GM10266 (cell line): ENCODE measurements at regions not wholly inside any gene's neighbourhood (a gene's known extent, or its start where the extent isn't known, plus 50 kb on each side); places are given as distances from the start of the nearest gene placed in this dataset.

Experiments
- DNase-seq: peaks from one replicate; pipeline ENCODE4 v3.0.0; 2012; ENCODE audit errors: extremely low spot score
- TF ChIP-seq, protein P1 (sequence below): IDR thresholded peaks from 2 replicates; pipeline ENCODE4 v1.5.1; 2012; ENCODE audit warnings: mild to moderate bottlenecking, low read depth; ENCODE audit not compliant: control insufficient read depth, insufficient read depth; ENCODE audit errors: missing control alignments

DNA sequence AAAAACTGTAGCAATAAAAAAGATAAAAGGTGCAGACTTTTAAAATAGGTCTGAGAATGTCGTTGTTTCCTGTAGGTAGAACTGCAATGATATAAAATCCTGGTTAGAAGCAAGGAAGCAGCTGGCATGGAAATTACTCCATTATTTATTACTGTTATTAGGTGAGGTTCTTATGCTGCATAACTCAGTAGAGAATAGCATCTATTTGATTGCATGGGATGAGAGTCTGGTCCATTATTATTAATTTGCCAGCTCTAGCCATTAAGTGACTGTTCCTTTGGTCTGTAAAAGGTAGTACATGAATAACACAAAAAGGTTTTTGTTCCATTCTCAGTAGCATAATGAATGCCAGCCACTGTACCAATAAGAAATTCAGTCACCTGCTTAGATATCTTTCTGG lies 358.6 kb downstream of the RBM43 start:
- TF ChIP-seq, protein P1, sequence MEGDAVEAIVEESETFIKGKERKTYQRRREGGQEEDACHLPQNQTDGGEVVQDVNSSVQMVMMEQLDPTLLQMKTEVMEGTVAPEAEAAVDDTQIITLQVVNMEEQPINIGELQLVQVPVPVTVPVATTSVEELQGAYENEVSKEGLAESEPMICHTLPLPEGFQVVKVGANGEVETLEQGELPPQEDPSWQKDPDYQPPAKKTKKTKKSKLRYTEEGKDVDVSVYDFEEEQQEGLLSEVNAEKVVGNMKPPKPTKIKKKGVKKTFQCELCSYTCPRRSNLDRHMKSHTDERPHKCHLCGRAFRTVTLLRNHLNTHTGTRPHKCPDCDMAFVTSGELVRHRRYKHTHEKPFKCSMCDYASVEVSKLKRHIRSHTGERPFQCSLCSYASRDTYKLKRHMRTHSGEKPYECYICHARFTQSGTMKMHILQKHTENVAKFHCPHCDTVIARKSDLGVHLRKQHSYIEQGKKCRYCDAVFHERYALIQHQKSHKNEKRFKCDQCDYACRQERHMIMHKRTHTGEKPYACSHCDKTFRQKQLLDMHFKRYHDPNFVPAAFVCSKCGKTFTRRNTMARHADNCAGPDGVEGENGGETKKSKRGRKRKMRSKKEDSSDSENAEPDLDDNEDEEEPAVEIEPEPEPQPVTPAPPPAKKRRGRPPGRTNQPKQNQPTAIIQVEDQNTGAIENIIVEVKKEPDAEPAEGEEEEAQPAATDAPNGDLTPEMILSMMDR, result no peak
- no peak for DNase-seq

DNA sequence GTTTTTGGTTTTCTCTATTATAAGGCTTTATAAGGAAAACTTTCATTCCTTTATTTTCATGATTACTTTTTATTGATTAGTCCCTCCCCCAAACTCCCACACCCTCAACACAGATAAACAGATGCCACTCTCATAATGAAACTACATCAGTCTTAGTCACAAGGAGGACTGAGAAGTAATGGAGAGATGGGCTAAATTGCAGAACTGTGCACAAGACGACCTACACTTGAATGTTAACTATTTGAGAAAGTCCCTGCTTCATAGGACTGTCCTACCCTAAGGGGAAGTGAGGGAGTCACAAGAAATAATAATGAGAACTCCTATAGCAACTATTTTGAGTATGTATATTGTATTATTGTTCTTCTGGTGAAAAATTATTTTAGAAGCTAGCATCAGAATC lies 360.8 kb downstream of the RBM43 start:
- DNase-seq, result no peak
- TF ChIP-seq, protein P1, result no peak

DNA sequence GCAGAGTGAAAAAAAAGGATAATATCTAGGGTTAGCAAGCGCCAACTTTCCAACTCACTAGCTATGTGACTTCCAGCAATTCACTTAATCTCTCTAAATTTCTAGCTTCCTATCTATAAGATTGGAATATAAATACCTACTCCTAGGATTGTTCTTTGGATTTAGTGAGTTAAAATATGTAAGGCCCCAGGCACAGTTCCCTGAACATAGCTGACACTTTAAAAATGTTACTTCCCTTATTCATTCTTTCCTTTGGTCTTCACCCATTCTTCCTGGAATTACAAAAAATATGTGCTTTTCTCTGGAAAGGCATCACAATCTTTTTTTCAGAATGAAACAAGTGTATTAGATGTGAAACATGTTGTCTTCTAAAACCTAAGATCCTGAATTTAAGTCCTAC lies 365.7 kb downstream of the RBM43 start:
- TF ChIP-seq, protein P1, result no peak
- DNase-seq, result no peak

DNA sequence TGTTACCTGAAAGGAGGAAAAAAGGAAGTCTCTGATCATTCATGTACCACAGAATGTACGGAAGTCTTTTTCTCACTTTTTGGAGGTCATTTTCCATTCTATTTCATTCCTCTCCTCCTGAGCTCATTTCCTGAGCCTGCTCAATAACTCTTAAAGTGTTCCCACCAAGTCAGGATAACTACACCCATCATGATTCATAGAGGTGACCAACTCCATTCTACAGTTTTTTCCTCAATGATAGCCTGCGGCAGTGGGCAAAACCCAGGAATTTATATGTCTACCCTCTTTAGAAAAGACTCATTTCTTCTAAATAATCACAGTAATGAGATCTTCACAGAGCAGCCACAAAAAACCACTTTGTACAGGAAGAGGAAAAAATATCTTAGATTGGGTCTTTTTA lies 372.5 kb downstream of the RBM43 start:
- no peak for DNase-seq
- TF ChIP-seq, protein P1, result no peak

DNA sequence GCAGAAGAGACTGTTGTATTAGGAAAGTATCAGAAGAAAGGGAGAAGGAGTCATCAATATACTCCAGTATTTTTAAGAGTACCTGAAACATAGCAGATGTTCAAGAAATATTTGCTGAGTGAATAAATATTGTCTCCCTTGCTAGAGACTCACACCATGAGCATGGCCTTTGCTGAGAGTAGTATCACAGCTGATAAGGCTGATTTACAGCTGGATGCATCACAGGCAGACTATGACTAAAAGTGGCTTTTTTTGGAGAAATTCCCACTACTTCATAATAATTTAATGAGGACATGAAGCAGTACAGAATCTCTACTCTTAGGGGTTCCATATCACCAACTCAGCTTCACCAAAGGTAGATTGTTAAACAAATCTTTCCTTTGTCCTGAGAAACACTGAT lies 373.3 kb downstream of the RBM43 start:
- DNase-seq, result no peak
- TF ChIP-seq, protein P1, result no peak

DNA sequence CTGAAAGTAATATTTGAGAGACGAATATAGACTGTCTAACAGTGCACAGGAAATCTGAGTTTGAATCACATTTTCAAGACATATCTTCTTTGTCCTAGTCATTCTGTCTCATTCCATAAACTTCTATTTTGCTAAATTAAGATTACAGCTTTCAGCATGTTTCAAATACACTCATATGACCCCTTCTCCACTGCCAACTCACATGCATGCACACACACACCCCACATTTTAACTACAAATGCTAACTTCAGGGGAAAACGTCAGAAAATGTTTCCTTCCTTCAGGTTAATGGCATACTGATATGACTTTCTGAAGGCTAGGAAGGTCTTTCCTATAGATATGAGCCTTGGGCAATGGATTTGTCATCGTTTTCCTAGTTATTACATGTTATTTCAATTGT lies 373.7 kb downstream of the RBM43 start:
- DNase-seq, result no peak

DNA sequence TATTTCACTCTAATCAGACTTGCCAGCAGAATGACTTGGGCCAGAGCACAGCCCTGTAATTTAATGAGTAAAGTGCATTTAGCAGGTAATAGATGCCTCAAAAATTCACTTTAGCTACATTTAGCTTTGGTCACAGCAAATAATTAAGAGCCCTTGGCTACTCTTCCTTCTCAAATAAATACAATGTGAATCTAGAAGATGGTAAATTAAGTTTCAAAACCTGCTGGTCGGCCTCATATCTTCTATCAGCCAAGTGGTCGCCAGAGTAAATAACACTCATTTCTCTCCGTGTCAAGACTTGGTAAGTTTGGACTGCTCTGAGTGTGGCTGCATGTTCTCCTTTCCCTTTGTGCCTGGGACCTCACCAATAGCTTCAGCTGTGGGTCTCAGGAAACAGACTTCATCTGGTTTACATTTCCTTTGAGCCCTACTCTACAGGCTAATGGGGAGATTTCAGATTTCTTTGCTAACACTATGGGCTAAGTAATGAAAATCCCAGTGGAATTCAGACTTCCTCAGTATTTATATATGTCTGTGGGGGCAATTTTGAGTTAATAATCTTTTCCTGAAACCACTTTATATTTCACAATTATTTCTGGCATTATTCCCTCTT lies 375.8 kb downstream of the RBM43 start:
- TF ChIP-seq, protein P1, result no peak

More for the DNA sequence above, 373.7 kb downstream of the RBM43 start:
- TF ChIP-seq, protein P1, result no peak

More for the DNA sequence above, 375.8 kb downstream of the RBM43 start:
- DNase-seq, result no peak
